Gastrocnemius medialis (tissue), 4 donors: ENCODE measurements at regions not wholly inside any gene's neighbourhood (a gene's known extent, or its start where the extent isn't known, plus 50 kb on each side); places are given as distances from the start of the nearest gene placed in this dataset.

Experiments used
- ATAC-seq, 2 donors: fragments of 150-250 bp; one replicate each; pipeline ENCODE4 v1.9.1; 2016
- DNase-seq, 2 donors: peaks; one replicate each; pipeline ENCODE4 v3.0.0-alpha.2; 2019
- H3K27ac ChIP-seq, 4 donors: fragments of 200-600 bp; sonication (generic); 1 replicate in 1 of 4; 2 replicates in 3 of 4; pipeline ENCODE4 v1.5.1; 2016 to 2018; ENCODE audit warnings: mild to moderate bottlenecking in 2 of 4, moderate library complexity in 1 of 4
- H3K27me3 ChIP-seq, 3 donors: fragments of 200-600 bp; sonication (generic) in 2 of 3; 1 replicate in 1 of 3; 2 replicates in 2 of 3; pipeline versions ENCODE4 v1.5.1 to v1.6.0; 2016 to 2019; ENCODE audit warnings: mild to moderate bottlenecking in 1 of 3, moderate library complexity in 1 of 3
- H3K36me3 ChIP-seq, 2 donors: fragments of 200-600 bp; sonication (generic) in 1 of 2; one replicate each; pipeline ENCODE4 v1.5.1; 2017 to 2018
- H3K4me1 ChIP-seq, 2 donors: fragments of 200-600 bp; sonication (generic) in 1 of 2; one replicate each; pipeline ENCODE4 v1.5.1; 2016 to 2017; ENCODE audit warnings: mild to moderate bottlenecking in 2 of 2
- H3K4me3 ChIP-seq, 4 donors: fragments of 200-600 bp; sonication (generic) in 3 of 4; 1 replicate in 1 of 4; 2 replicates in 3 of 4; pipeline ENCODE4 v1.5.1; 2016 to 2019; ENCODE audit warnings: mild to moderate bottlenecking in 2 of 4
- H3K9me3 ChIP-seq, 3 donors: fragments of 200-600 bp; sonication (generic) in 2 of 3; 1 replicate in 1 of 3; 2 replicates in 2 of 3; pipeline ENCODE4 v1.5.1; 2016 to 2019
- CTCF ChIP-seq, 5 experiments: fragments of 450-650 bp in 3 of 5; fragments of 200-600 bp in 2 of 5; sonication (generic) in 2 of 5; IDR thresholded peaks in 4 of 5; conservative IDR thresholded peaks in 1 of 5; 1 replicate in 4 of 5; 2 replicates in 1 of 5; pipeline ENCODE4 v1.5.1; 2016 to 2019; ENCODE audit warnings: antibody characterized with exemption in 5 of 5, mild to moderate bottlenecking in 3 of 5, moderate library complexity in 3 of 5
- POLR2A ChIP-seq, 2 donors: fragments of 450-650 bp; IDR thresholded peaks; one replicate each; pipeline ENCODE4 v1.6.1; 2017; ENCODE audit warnings: antibody characterized with exemption in 2 of 2, mild to moderate bottlenecking in 2 of 2, moderate library complexity in 2 of 2
- in situ Hi-C, 4 donors: fragments of 200-750 bp; cut with MboI; loops; one replicate each; pipeline versions ENCODE4 v1.15.0 to v1.8.0; 2017; ENCODE audit warnings: low sequenced_read_pairs in 4 of 4
- intact Hi-C: fragments of 100-400 bp; cut with DNase I; formaldehyde crosslinking; loops from one replicate; pipeline ENCODE4 v1.15.1; 2023; ENCODE audit warnings: low total_unique reads

GRCh38 chr7:33849971-33850559 is 55.3 kb upstream of the BMPER start:
- Histone ChIP-seq H3K9me3 (no peaks in the 10 kb centered on the region), H3K36me3 (no peaks in the 10 kb centered on the region), H3K4me3 (no peak overlapping the region), H3K4me1 (peaks cover 0 to 6% of the 10 kb centered on the region in 2 donors), H3K27me3 (no peaks in the 10 kb centered on the region), H3K27ac (no peak overlapping the region)
- DNase-seq (no peak), ATAC-seq (no peak)
- intact Hi-C loops = no loop called here
- no peak for TF ChIP-seq CTCF (IDR thresholded peaks at IDR 0.05 in 4 of 5, conservative IDR thresholded peaks at IDR 0.05 in 1 of 5)
- no peak for TF ChIP-seq POLR2A (IDR thresholded peaks at IDR 0.05)
- in situ Hi-C loops = no loop called here

DNA sequence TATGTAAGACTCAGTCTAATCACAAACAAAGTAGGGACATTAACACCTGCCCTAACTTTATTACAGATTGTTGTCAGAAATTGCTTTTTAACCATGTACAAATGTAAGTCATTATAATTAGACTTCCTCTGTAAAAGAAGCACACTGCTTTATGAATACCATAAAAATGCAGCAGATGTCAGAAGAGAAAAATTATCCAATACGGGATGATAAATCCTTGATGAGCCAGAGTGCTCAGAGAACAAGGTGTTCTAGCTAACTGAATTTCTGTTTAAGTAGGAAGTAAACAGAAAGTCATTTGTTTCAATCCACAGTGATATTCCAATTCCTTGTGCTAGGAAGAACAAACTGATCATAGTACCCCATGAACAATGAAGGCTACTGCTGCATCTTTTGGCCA is 54.6 kb upstream of the BMPER start:
- no peak for DNase-seq
- no peak for TF ChIP-seq CTCF (IDR thresholded peaks at IDR 0.05 in 4 of 5, conservative IDR thresholded peaks at IDR 0.05 in 1 of 5)
- no peak for TF ChIP-seq POLR2A (IDR thresholded peaks at IDR 0.05)
- no peak overlapping the region for H3K4me3 ChIP-seq
- intact Hi-C loops (no loop called here), in situ Hi-C loops (no loop called here)
- no peaks in the 10 kb centered on the region for H3K36me3 ChIP-seq
- H3K9me3 ChIP-seq = no peaks in the 10 kb centered on the region
- H3K27me3 ChIP-seq = no peaks in the 10 kb centered on the region
- H3K27ac ChIP-seq = no peak overlapping the region
- peak in 1 of 2 donors; percentile 34 for ATAC-seq
- peaks cover 0 to 6% of the 10 kb centered on the region in 2 donors for H3K4me1 ChIP-seq

DNA sequence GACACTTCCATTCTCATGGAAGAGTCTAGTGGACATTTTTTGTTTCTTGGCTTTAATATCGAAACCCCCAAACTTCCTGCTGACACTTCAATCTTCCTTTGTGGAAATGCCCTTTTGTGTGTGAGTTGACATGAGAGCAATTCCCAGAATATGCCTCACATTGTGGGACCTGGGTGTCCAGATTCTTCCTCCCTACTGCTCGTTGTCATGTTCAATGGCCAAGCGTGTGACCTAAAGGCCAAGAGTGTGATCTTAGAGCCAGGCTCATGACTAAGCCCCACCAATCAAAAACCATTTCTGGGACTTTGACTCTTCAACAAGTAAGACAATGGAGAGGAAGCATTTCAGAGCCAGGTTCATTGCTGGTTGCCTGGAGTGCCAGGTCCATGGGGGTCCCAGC is 52.5 kb upstream of the BMPER start:
- H3K9me3 ChIP-seq = no peaks in the 10 kb centered on the region
- H3K4me3 ChIP-seq = no peak overlapping the region
- ATAC-seq (no peak), DNase-seq (no peak)
- H3K27ac ChIP-seq = no peak overlapping the region
- no peaks in the 10 kb centered on the region for H3K36me3 ChIP-seq
- in situ Hi-C loops (no loop called here), intact Hi-C loops (no loop called here)
- H3K27me3 ChIP-seq = no peaks in the 10 kb centered on the region
- TF ChIP-seq CTCF (IDR thresholded peaks at IDR 0.05 in 4 of 5, conservative IDR thresholded peaks at IDR 0.05 in 1 of 5) = no peak
- H3K4me1 ChIP-seq = no peaks in the 10 kb centered on the region

GRCh38 chr7:33853361-33854062 is 51.8 kb upstream of the BMPER start:
- no peak for DNase-seq
- TF ChIP-seq POLR2A (IDR thresholded peaks at IDR 0.05) (no peak), CTCF (IDR thresholded peaks at IDR 0.05 in 4 of 5, conservative IDR thresholded peaks at IDR 0.05 in 1 of 5) (no peak)
- Histone ChIP-seq H3K9me3 (no peaks in the 10 kb centered on the region), H3K36me3 (no peaks in the 10 kb centered on the region), H3K4me1 (no peaks in the 10 kb centered on the region), H3K4me3 (no peak overlapping the region), H3K27me3 (no peaks in the 10 kb centered on the region), H3K27ac (no peak overlapping the region)
- in situ Hi-C loops (no loop called here), intact Hi-C loops (no loop called here)
- ATAC-seq = no peak
